GM23338 (cell line): ENCODE measurements at regions not wholly inside any gene's neighbourhood (a gene's known extent, or its start where the extent isn't known, plus 50 kb on each side); places are given as distances from the start of the nearest gene placed in this dataset.

Experiments
- ATAC-seq: fragments of 200-7000 bp; cut with Tn5 transposase; 3 replicates; pipeline ENCODE4 v1.9.1; 2020
- DNase-seq: peaks from one replicate; pipeline ENCODE4 v3.0.0-alpha.2; 2015; ENCODE audit warnings: low spot score
- H2AFZ ChIP-seq: fragments of 200-600 bp; sonication (generic); 2 replicates; pipeline ENCODE4 v1.8.0; 2016; ENCODE audit warnings: antibody characterized with exemption, mild to moderate bottlenecking, moderate library complexity
- H3F3A ChIP-seq: fragments of 200-600 bp; sonication (generic); replicated peaks from 2 replicates; pipeline ENCODE4 v1.8.0; 2017; ENCODE audit warnings: antibody characterized with exemption, mixed run types, low read depth
- H3K27ac ChIP-seq: fragments of 200-600 bp; sonication (generic); 2 replicates; pipeline ENCODE4 v1.6.1; 2016; ENCODE audit warnings: low read depth
- H3K27me3 ChIP-seq: fragments of 200-600 bp; sonication (generic); 2 replicates; pipeline ENCODE4 v1.8.0; 2016; ENCODE audit warnings: mild to moderate bottlenecking, mixed run types, moderate library complexity; ENCODE audit not compliant: insufficient read depth
- H3K36me3 ChIP-seq: fragments of 200-600 bp; sonication (generic); 2 replicates; pipeline ENCODE4 v1.8.0; 2016; ENCODE audit warnings: mild to moderate bottlenecking; ENCODE audit not compliant: insufficient read depth
- H3K4me1 ChIP-seq: fragments of 200-600 bp; sonication (generic); 2 replicates; pipeline ENCODE4 v1.8.0; 2016; ENCODE audit warnings: mild to moderate bottlenecking, moderate library complexity; ENCODE audit not compliant: insufficient read depth
- H3K4me2 ChIP-seq: fragments of 200-600 bp; sonication (generic); 2 replicates; pipeline ENCODE4 v1.7.1; 2017; ENCODE audit warnings: mixed run types
- H3K4me3 ChIP-seq: fragments of 200-600 bp; sonication (generic); 2 replicates; pipeline ENCODE4 v1.6.1; 2016; ENCODE audit warnings: mixed run types
- H3K79me2 ChIP-seq: fragments of 200-600 bp; sonication (generic); replicated peaks from 2 replicates; pipeline ENCODE4 v1.8.0; 2017; ENCODE audit warnings: mild to moderate bottlenecking; ENCODE audit not compliant: insufficient read depth
- H3K9me2 ChIP-seq: fragments of 200-600 bp; sonication (generic); 2 replicates; pipeline ENCODE4 v1.8.0; 2017; ENCODE audit not compliant: insufficient read depth
- H4K20me1 ChIP-seq: fragments of 200-600 bp; sonication (generic); replicated peaks from 2 replicates; pipeline ENCODE4 v1.8.0; 2017; ENCODE audit warnings: mild to moderate bottlenecking; ENCODE audit not compliant: insufficient read depth
- H3K27ac Mint-ChIP-seq: 2 replicates; pipeline ENCODE4 v1.8.0; 2020; ENCODE audit warnings: inconsistent platforms, mild to moderate bottlenecking, moderate library complexity, mixed read lengths
- H3K27me3 Mint-ChIP-seq: 3 replicates; pipeline ENCODE4 v1.8.0; 2022; ENCODE audit warnings: low read depth, mild to moderate bottlenecking, moderate library complexity, mixed read lengths, inconsistent platforms; ENCODE audit not compliant: insufficient read depth, poor library complexity
- H3K36me3 Mint-ChIP-seq: 3 replicates; pipeline ENCODE4 v1.8.0; 2021; ENCODE audit warnings: low read depth, mild to moderate bottlenecking, inconsistent platforms, moderate library complexity, mixed read lengths
- H3K4me1 Mint-ChIP-seq: 3 replicates; pipeline ENCODE4 v1.8.0; 2020; ENCODE audit warnings: mild to moderate bottlenecking, inconsistent platforms, mixed read lengths
- H3K4me3 Mint-ChIP-seq: 3 replicates; pipeline ENCODE4 v1.8.0; 2021; ENCODE audit warnings: moderate library complexity, mild to moderate bottlenecking, inconsistent platforms, mixed read lengths
- H3K9me3 Mint-ChIP-seq: 3 replicates; pipeline ENCODE4 v1.8.0; 2020; ENCODE audit warnings: moderate library complexity, mild to moderate bottlenecking, inconsistent platforms, mixed read lengths
- CREB1 ChIP-seq: fragments of 250-450 bp; sonication (Bioruptor Pico); IDR thresholded peaks from 2 replicates; pipeline ENCODE4 v1.5.0; 2020; ENCODE audit warnings: low read depth, mild to moderate bottlenecking, moderate library complexity
- CTCF ChIP-seq, 2 experiments: fragments of 200-600 bp in 1 of 2; sonication (generic) in 1 of 2; conservative IDR thresholded peaks; 2 replicates each; pipeline versions ENCODE4 v1.5.1 to v1.6.1; 2016 to 2017; ENCODE audit warnings: antibody characterized with exemption in 2 of 2, low read depth in 2 of 2, mild to moderate bottlenecking in 2 of 2, moderate library complexity in 1 of 2
- EZH2phosphoT487 ChIP-seq: fragments of 200-600 bp; sonication (generic); IDR thresholded peaks from one replicate; pipeline ENCODE4 v1.8.1; 2018; ENCODE audit warnings: antibody characterized with exemption; ENCODE audit not compliant: unreplicated experiment
- JUNB ChIP-seq: IDR thresholded peaks from one replicate; pipeline ENCODE4 v1.6.1; 2016; ENCODE audit warnings: antibody characterized with exemption; ENCODE audit not compliant: unreplicated experiment
- NANOG ChIP-seq: IDR thresholded peaks from 2 replicates; pipeline ENCODE4 v1.6.1; 2016; ENCODE audit warnings: antibody characterized with exemption, borderline replicate concordance
- REST ChIP-seq: IDR thresholded peaks from one replicate; pipeline ENCODE4 v1.6.1; 2018; ENCODE audit warnings: antibody characterized with exemption; ENCODE audit not compliant: unreplicated experiment
- STAT1 ChIP-seq: IDR thresholded peaks from one replicate; pipeline ENCODE4 v1.6.1; 2016; ENCODE audit warnings: antibody characterized with exemption; ENCODE audit not compliant: unreplicated experiment
- ZNF114 ChIP-seq: fragments of 250-450 bp; sonication (Bioruptor Pico); IDR thresholded peaks from 2 replicates; pipeline ENCODE4 v1.5.0; 2020; ENCODE audit warnings: mild to moderate bottlenecking, moderate library complexity
- ZNF331 ChIP-seq: fragments of 250-450 bp; sonication (Bioruptor Pico); IDR thresholded peaks from 2 replicates; pipeline ENCODE4 v1.5.0; 2020; ENCODE audit warnings: low read depth, mild to moderate bottlenecking, moderate library complexity
- TF ChIP-seq, protein P1 (sequence below): IDR thresholded peaks from 2 replicates; pipeline ENCODE4 v1.6.1; 2016; ENCODE audit warnings: antibody characterized with exemption

DNA sequence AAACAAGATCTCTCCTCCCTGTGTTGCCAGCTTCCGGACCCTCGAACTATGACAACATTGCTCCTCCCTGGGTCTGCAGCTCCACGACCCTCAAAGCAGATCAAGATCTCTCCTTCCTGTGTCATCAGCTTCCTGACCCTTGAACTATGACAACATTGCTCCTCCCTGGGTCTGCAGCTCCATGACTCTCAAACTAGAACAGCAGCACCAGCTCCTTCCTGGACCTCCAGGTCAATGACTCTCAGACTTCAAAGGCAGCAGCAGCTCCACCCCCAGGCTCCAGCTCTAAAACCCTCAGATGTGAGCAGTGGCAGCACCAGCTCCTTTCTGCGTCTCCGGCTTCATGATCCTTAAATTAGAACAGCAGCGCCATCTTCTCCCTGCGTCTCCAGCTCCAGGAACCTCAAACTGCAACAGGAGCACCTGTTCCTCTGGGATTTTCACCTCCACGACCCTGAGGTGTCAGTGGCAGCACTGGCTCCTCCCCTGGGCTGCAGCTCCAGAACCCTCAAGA is 341.0 kb upstream of the SULF2 start (continued):
- no peak for TF ChIP-seq REST
- no peak for TF ChIP-seq ZNF331 (CRISPR knock-in tag)
- no peak for TF ChIP-seq NANOG
- TF ChIP-seq STAT1: no peak

- no peak overlapping the region for H2AFZ ChIP-seq
- no peak overlapping the region for H3K4me3 ChIP-seq
- Mint-ChIP-seq H3K4me3 (no peak overlapping the region), H3K36me3 (peaks cover 5% of the 10 kb centered on the region; the same call in 1 of the 3 replicates), H3K4me1 (peaks cover 10% of the 10 kb centered on the region), H3K9me3 (peaks cover 8% of the 10 kb centered on the region; the same call in 2 of the 3 replicates), H3K27me3 (peaks cover 2% of the 10 kb centered on the region), H3K27ac (no peak overlapping the region)
- H3K36me3 ChIP-seq: no peaks in the 10 kb centered on the region
- ATAC-seq (no peak), DNase-seq (no peak)
- no peaks in the 10 kb centered on the region for H3K9me2 ChIP-seq
- no peak overlapping the region for H3K27ac ChIP-seq
- no peaks in the 10 kb centered on the region for H3F3A ChIP-seq
- no peaks in the 10 kb centered on the region for H3K27me3 ChIP-seq
- no peak overlapping the region for H3K4me2 ChIP-seq
- H4K20me1 ChIP-seq: no peaks in the 10 kb centered on the region
- no peaks in the 10 kb centered on the region for H3K4me1 ChIP-seq
- no peaks in the 10 kb centered on the region for H3K79me2 ChIP-seq
- TF ChIP-seq ZNF331 (CRISPR knock-in tag) (no peak), ZNF114 (CRISPR knock-in tag) (no peak), JUNB (no peak), CTCF (conservative IDR thresholded peaks at IDR 0.05; ENCODE audit: low read depth in 2 of 2) (no peak), NANOG (no peak), REST (no peak), STAT1 (no peak), CREB1 (CRISPR knock-in tag) (no peak), EZH2phosphoT487 (no peak)
- TF ChIP-seq, protein P1, sequence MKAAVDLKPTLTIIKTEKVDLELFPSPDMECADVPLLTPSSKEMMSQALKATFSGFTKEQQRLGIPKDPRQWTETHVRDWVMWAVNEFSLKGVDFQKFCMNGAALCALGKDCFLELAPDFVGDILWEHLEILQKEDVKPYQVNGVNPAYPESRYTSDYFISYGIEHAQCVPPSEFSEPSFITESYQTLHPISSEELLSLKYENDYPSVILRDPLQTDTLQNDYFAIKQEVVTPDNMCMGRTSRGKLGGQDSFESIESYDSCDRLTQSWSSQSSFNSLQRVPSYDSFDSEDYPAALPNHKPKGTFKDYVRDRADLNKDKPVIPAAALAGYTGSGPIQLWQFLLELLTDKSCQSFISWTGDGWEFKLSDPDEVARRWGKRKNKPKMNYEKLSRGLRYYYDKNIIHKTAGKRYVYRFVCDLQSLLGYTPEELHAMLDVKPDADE: no peak
These were observed 339.7 kb upstream of the SULF2 start for GRCh38 chr20:48124960-48125359.
